ENCODE measurements at regions not wholly inside any gene's neighbourhood (a gene's known extent, or its start where the extent isn't known, plus 50 kb on each side); places are given as distances from the start of the nearest gene placed in this dataset.

DNA sequence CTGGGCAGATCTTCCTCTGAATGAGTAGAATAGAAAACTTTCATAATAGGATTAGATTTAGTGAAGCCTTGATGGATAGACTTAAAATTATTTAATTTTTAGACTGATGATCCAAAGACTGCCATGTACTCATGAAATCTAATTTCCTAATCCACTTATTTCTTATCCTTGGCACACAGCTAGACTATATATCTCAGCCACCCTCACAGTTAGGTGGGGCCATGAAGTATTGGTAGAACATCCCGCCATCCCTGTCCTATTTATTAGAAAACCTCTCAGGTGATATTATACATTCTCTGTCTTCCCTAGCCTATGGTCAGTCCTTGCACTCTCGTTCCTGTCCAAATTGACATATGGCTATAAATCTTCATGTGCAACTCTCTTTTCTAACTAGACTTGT lies 110.9 kb downstream of the FAM170A start:
- Mint-ChIP-seq H3K27ac (ENCODE audit: unreplicated experiment) (no peak overlapping the region), H3K36me3 (ENCODE audit: low read depth) (no peaks in the 10 kb centered on the region), H3K4me1 (ENCODE audit: low read depth) (no peaks in the 10 kb centered on the region), H3K9me3 (ENCODE audit: low read depth) (peaks cover 5% of the 10 kb centered on the region), H3K27me3 (ENCODE audit: low read depth) (no peaks in the 10 kb centered on the region), H3K4me3 (ENCODE audit: unreplicated experiment) (no peak overlapping the region)
- no peak for DNase-seq (ENCODE audit: low spot score)
- TF ChIP-seq, protein P1, sequence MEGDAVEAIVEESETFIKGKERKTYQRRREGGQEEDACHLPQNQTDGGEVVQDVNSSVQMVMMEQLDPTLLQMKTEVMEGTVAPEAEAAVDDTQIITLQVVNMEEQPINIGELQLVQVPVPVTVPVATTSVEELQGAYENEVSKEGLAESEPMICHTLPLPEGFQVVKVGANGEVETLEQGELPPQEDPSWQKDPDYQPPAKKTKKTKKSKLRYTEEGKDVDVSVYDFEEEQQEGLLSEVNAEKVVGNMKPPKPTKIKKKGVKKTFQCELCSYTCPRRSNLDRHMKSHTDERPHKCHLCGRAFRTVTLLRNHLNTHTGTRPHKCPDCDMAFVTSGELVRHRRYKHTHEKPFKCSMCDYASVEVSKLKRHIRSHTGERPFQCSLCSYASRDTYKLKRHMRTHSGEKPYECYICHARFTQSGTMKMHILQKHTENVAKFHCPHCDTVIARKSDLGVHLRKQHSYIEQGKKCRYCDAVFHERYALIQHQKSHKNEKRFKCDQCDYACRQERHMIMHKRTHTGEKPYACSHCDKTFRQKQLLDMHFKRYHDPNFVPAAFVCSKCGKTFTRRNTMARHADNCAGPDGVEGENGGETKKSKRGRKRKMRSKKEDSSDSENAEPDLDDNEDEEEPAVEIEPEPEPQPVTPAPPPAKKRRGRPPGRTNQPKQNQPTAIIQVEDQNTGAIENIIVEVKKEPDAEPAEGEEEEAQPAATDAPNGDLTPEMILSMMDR (IDR thresholded peaks at IDR 0.05), result no peak

DNA sequence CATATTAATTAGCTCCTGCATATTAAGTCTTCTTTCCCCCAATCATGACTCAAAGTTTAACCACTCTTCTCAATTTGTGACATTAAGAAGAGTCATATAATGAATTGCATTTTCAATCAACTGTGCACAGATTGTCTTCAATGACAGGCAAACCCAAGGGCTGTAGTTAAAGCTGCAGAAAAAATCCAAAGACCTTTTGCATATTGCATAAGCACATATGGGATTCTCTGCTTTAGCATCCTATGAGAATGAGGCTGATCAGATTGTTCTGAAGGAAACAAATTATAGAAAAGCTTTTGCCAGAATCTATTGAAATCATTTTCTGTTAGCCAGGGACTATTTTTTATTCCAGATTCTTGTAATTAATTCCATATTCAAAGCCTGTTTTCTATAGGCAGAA lies 112.3 kb downstream of the FAM170A start:
- Mint-ChIP-seq H3K4me1 (ENCODE audit: low read depth) (no peaks in the 10 kb centered on the region), H3K27me3 (ENCODE audit: low read depth) (no peaks in the 10 kb centered on the region), H3K36me3 (ENCODE audit: low read depth) (no peaks in the 10 kb centered on the region), H3K9me3 (ENCODE audit: low read depth) (peaks cover 5% of the 10 kb centered on the region), H3K4me3 (ENCODE audit: unreplicated experiment) (no peak overlapping the region), H3K27ac (ENCODE audit: unreplicated experiment) (no peak overlapping the region)
- DNase-seq (ENCODE audit: low spot score), result no peak
- TF ChIP-seq, protein P1 (IDR thresholded peaks at IDR 0.05), result no peak

DNA sequence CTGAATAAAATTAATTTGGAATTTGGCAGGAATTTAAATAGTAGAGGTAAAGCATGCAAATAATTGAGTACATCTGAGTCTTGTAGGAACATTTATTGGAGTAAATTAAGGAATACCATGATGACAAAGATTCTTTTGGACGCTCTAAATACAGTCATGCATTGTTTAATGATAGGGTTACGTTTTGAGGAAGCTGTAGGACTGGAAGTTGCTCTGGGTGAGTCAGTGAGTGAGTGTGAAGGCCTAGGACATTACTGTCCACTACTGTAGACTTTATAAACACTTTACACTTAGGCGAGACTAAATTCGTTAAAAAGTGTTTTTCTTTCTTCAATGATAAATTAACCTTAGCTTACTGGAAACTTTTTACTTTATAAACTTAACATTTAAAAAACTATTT lies 113.0 kb downstream of the FAM170A start:
- Mint-ChIP-seq H3K27ac (ENCODE audit: unreplicated experiment) (no peak overlapping the region), H3K9me3 (ENCODE audit: low read depth) (peaks cover 5% of the 10 kb centered on the region), H3K36me3 (ENCODE audit: low read depth) (no peaks in the 10 kb centered on the region), H3K4me3 (ENCODE audit: unreplicated experiment) (no peak overlapping the region), H3K27me3 (ENCODE audit: low read depth) (no peaks in the 10 kb centered on the region), H3K4me1 (ENCODE audit: low read depth) (no peaks in the 10 kb centered on the region)
- TF ChIP-seq, protein P1 (IDR thresholded peaks at IDR 0.05), result no peak
- no peak for DNase-seq (ENCODE audit: low spot score)

DNA sequence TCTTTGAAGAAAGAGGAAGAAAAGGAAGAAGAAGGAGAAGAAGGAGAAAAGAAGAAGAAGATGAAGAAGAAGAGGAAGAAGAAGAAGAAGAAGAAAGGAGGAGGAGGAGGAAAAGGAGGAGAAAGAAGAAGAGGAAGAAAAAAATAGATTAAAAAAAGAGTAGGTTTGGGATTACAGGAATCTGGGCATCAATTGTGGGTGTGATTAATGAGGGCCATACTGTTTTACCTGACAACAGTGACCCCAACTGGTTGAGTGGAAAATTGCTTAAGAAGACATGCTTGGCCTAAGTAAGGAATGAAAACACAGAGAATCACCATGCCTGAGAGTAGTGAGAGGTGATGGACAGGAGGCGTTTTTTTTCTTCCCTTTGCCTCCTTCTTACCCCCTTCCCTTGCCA lies 114.6 kb downstream of the FAM170A start:
- Mint-ChIP-seq H3K27ac (ENCODE audit: unreplicated experiment) (no peak overlapping the region), H3K4me3 (ENCODE audit: unreplicated experiment) (no peak overlapping the region), H3K36me3 (ENCODE audit: low read depth) (no peaks in the 10 kb centered on the region), H3K4me1 (ENCODE audit: low read depth) (no peaks in the 10 kb centered on the region), H3K9me3 (ENCODE audit: low read depth) (peaks cover 5% of the 10 kb centered on the region), H3K27me3 (ENCODE audit: low read depth) (no peaks in the 10 kb centered on the region)
- TF ChIP-seq, protein P1 (IDR thresholded peaks at IDR 0.05), result peak; percentile 63
- no peak for DNase-seq (ENCODE audit: low spot score)

DNA sequence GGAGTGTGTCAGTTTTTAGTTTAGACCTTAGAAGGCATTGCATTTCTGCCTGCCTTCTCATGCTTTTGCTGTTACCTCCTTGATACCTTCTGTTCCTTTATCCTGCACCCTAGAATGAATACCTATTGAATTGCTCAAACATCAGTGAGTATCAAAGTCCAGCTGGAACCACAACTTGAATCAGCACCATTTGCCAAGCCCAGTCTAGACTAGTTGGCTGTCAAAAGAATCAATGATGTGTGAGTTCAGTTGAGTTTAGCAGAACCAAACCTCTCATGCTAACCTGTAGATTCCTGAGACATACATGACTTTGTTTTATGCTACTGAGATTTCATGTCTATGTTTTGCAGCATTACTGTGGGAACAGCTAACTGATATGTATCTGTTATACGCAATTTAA lies 116.6 kb downstream of the FAM170A start:
- DNase-seq (ENCODE audit: low spot score), result no peak
- H3K27me3 Mint-ChIP-seq (ENCODE audit: low read depth), result peaks cover 3% of the 10 kb centered on the region
- H3K9me3 Mint-ChIP-seq (ENCODE audit: low read depth), result peaks cover 5% of the 10 kb centered on the region
- H3K27ac Mint-ChIP-seq (ENCODE audit: unreplicated experiment), result no peak overlapping the region
- no peak overlapping the region for H3K4me3 Mint-ChIP-seq (ENCODE audit: unreplicated experiment)
- H3K36me3 Mint-ChIP-seq (ENCODE audit: low read depth), result no peaks in the 10 kb centered on the region
- H3K4me1 Mint-ChIP-seq (ENCODE audit: low read depth), result no peaks in the 10 kb centered on the region
- TF ChIP-seq, protein P1 (IDR thresholded peaks at IDR 0.05), result no peak

All from chondrocyte (in vitro differentiated cells).